SJSA1 (cell line): ENCODE measurements at regions not wholly inside any gene's neighbourhood (a gene's known extent, or its start where the extent isn't known, plus 50 kb on each side); places are given as distances from the start of the nearest gene placed in this dataset.

Source experiments
- DNase-seq, 2 experiments: peaks; one replicate each; pipeline ENCODE4 v3.0.0-alpha.2; 2015 to 2020; ENCODE audit warnings: low spot score in 2 of 2, low read depth in 1 of 2
- H3K27ac ChIP-seq: fragments of 250-450 bp; sonication (Bioruptor Pico); 2 replicates; pipeline ENCODE4 v1.5.1; 2020; ENCODE audit warnings: mild to moderate bottlenecking, moderate library complexity
- H3K27me3 ChIP-seq: fragments of 250-450 bp; sonication (Bioruptor Pico); replicated peaks from 2 replicates; pipeline ENCODE4 v1.5.1; 2020; ENCODE audit warnings: mild to moderate bottlenecking, moderate library complexity
- H3K36me3 ChIP-seq: fragments of 250-450 bp; sonication (Bioruptor Pico); 2 replicates; pipeline ENCODE4 v1.5.1; 2020; ENCODE audit warnings: mild to moderate bottlenecking
- H3K4me1 ChIP-seq: fragments of 250-450 bp; sonication (Bioruptor Pico); replicated peaks from 2 replicates; pipeline ENCODE4 v1.6.1; 2021; ENCODE audit warnings: mild to moderate bottlenecking
- H3K4me3 ChIP-seq: fragments of 250-450 bp; sonication (Bioruptor Pico); 2 replicates; pipeline ENCODE4 v1.5.1; 2020; ENCODE audit warnings: mild to moderate bottlenecking
- H3K9me3 ChIP-seq: fragments of 250-450 bp; sonication (Bioruptor Pico); replicated peaks from 2 replicates; pipeline ENCODE4 v1.5.1; 2020; ENCODE audit warnings: mild to moderate bottlenecking

- peak; percentile 60 to 65 for DNase-seq
- Histone ChIP-seq H3K9me3 (peaks cover 3% of the 10 kb centered on the region), H3K4me1 (peaks cover 15% of the 10 kb centered on the region), H3K36me3 (no peaks in the 10 kb centered on the region), H3K27me3 (no peaks in the 10 kb centered on the region), H3K27ac (peak overlapping the region; percentile 96), H3K4me3 (no peak overlapping the region)
Observed at GRCh38 chr13:75135325-75135825, 346.6 kb downstream of the TBC1D4 start.

DNA sequence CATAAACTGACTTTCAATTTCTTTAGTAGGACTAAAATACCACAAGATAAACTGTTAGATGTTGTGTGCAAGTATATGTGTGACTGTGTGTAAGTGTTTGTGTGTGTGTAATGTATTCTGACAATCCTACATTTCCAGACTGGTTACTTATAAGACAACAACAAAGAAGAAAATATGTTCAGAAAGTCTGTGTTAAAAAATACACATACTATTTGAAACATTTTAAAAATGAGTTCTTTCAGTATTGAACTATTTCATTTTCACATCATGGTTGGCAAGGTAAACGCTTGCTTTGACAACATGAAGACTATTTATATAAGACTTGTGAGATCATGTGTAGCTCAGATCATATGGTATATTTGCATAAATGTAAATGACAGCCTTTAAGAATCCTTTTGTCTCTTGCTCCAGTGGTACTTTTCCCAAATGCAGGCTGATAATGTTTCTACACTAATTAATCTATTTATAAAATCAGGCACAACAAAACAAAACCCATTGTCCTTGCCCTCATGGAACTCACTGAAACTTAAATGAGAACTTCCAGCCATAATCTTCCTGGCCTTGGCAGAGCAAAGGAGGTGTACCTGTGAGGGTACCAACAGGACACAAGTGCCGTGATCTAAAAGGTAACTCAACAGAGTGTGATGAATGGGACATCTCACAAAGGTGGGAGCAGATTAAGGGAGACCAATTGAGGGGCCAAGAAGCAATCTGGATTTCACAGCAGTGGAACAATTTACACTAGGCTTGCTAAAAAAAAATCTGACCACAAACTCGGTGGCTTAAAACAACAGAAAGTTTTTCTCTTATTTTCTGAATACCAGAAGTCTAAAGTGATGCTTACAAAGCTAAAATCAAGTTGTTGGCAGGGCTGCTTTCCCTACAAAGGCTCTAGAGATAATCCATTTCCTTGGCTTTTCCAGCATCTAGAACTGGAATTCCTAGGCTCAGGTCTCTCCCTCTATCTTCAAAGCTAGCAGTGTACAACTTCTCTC lies 349.0 kb downstream of the TBC1D4 start:
- H3K4me3 ChIP-seq = no peak overlapping the region
- no peaks in the 10 kb centered on the region; the same call in 1 of the 2 replicates for H3K9me3 ChIP-seq
- no peak overlapping the region for H3K27ac ChIP-seq
- H3K4me1 ChIP-seq = peaks cover 15% of the 10 kb centered on the region
- no peaks in the 10 kb centered on the region for H3K27me3 ChIP-seq
- no peak for DNase-seq
- H3K36me3 ChIP-seq = no peaks in the 10 kb centered on the region

DNA sequence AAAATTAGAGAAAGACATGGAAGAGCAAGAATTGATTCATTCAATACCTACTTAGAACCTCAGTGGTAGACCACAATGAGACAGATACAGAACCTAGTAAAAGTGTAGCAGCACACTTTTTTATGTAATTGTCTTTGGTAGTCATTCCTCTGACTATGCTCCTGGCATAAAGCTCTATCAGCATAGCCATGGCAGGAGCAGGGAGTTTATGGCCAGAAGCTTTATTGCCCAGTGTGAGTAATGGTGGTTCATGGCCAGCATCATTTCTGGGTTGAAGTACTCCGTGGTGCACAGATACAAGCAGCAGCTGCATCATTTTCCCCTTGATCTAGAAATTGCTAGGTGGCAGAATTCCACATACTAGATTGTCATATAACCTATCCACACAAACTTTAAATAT lies 352.6 kb downstream of the TBC1D4 start:
- Histone ChIP-seq H3K9me3 (no peaks in the 10 kb centered on the region), H3K4me1 (no peaks in the 10 kb centered on the region), H3K27me3 (no peaks in the 10 kb centered on the region), H3K27ac (no peak overlapping the region), H3K4me3 (no peak overlapping the region), H3K36me3 (no peaks in the 10 kb centered on the region)
- no peak for DNase-seq

GRCh38 chr13:75124415-75124814 lies 357.6 kb downstream of the TBC1D4 start:
- no peak for DNase-seq
- H3K9me3 ChIP-seq = no peaks in the 10 kb centered on the region
- H3K27ac ChIP-seq = no peak overlapping the region
- no peaks in the 10 kb centered on the region for H3K4me1 ChIP-seq
- H3K36me3 ChIP-seq = no peaks in the 10 kb centered on the region
- H3K27me3 ChIP-seq = no peaks in the 10 kb centered on the region
- H3K4me3 ChIP-seq = no peak overlapping the region

- Histone ChIP-seq H3K4me1 (no peaks in the 10 kb centered on the region), H3K36me3 (no peaks in the 10 kb centered on the region), H3K27ac (no peak overlapping the region), H3K27me3 (no peaks in the 10 kb centered on the region), H3K4me3 (no peak overlapping the region), H3K9me3 (no peaks in the 10 kb centered on the region)
- no peak for DNase-seq
Observed at GRCh38 chr13:75123428-75123827, 358.5 kb downstream of the TBC1D4 start.

- no peak for DNase-seq
- H3K27me3 ChIP-seq = no peaks in the 10 kb centered on the region
- no peaks in the 10 kb centered on the region for H3K4me1 ChIP-seq
Observed at GRCh38 chr13:75120085-75120484, 361.9 kb downstream of the TBC1D4 start.

DNA sequence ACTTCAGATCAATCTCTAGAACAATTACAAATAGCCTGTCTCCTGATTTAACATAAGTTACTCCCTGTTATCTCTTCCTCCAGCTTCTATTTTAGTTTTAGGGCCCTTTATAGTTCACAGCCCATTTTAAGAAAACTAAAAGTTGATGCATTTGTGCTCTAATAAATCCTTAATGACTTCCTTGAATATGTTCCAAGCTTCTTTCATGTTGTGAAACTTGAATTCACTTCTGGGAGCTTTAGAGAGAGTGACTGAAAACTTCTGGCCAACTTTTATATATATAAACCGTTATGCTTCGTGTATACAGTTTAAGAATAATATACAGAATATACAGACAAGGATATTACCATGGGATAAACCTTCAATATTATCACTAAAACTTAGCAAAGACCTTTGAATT lies 366.8 kb downstream of the TBC1D4 start:
- H3K4me1 ChIP-seq = no peaks in the 10 kb centered on the region
- no peak overlapping the region for H3K27ac ChIP-seq
- H3K4me3 ChIP-seq = no peak overlapping the region
- DNase-seq = no peak
- H3K9me3 ChIP-seq = no peaks in the 10 kb centered on the region
- H3K27me3 ChIP-seq = no peaks in the 10 kb centered on the region
- no peaks in the 10 kb centered on the region for H3K36me3 ChIP-seq

More at GRCh38 chr13:75120085-75120484, 361.9 kb downstream of the TBC1D4 start:
- Histone ChIP-seq H3K4me3 (no peak overlapping the region), H3K27ac (no peak overlapping the region), H3K36me3 (no peaks in the 10 kb centered on the region), H3K9me3 (no peaks in the 10 kb centered on the region)

DNA sequence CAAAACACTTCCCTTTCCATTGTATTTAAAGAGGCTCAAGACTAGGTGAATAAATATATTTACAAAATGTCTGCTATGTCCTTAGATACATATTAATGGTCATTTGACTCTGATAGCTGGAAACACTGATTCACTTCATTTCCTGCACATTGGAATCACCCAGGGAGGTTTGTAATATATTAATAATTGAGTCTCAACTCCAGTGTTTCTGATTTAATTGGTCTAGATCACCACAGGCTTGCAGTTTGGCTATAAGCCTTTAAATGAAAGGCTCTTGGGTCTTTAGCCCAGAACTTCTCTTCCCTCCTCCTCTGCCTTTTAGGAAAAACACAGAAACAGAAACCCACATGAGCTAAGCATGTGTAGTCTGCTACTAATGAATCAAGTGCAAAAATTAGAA lies 378.0 kb downstream of the TBC1D4 start:
- Histone ChIP-seq H3K27me3 (no peaks in the 10 kb centered on the region), H3K36me3 (no peaks in the 10 kb centered on the region), H3K27ac (no peak overlapping the region), H3K4me3 (no peak overlapping the region), H3K9me3 (no peaks in the 10 kb centered on the region), H3K4me1 (no peaks in the 10 kb centered on the region)
- DNase-seq = no peak

DNA sequence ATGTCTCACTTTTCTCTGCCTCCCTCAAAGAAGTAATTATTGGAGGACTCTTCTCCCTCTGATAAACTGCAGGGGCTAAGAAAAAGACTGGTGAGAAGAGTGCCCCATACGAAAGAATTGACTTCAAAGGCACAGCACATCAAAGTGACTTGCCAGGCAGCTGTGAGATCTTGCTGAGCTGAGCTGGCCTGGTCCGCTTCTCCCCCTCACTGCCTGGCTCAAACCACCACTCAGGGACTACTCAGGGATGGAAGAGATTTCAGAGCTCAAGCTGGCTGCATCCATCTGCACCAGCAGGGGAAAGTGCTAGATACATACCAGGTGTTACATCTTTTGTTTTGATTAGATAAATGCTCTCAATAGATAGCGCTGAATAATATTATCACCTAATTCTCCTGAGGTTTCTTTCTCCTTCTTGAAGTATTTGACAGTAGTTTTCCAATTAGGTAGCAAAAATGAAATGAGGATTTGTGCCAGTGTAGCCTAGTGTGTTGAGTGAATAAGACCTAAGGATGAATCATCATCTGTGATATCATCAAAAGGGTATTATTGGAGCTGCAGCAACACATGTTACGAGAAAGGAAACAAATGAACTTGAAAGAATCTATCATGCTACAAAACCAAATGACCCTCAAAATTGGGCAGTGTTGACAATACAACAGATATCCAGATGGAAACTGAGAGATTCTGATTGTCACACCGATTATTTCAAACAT lies 379.8 kb downstream of the TBC1D4 start:
- Histone ChIP-seq H3K27me3 (no peaks in the 10 kb centered on the region), H3K9me3 (no peaks in the 10 kb centered on the region), H3K27ac (no peak overlapping the region), H3K4me3 (no peak overlapping the region), H3K4me1 (no peaks in the 10 kb centered on the region), H3K36me3 (no peaks in the 10 kb centered on the region)
- DNase-seq = no peak

GRCh38 chr13:75101348-75101747 lies 380.6 kb downstream of the TBC1D4 start:
- Histone ChIP-seq H3K9me3 (no peaks in the 10 kb centered on the region), H3K27me3 (no peaks in the 10 kb centered on the region), H3K4me1 (no peaks in the 10 kb centered on the region), H3K27ac (no peak overlapping the region), H3K36me3 (no peaks in the 10 kb centered on the region), H3K4me3 (no peak overlapping the region)
- no peak for DNase-seq

DNA sequence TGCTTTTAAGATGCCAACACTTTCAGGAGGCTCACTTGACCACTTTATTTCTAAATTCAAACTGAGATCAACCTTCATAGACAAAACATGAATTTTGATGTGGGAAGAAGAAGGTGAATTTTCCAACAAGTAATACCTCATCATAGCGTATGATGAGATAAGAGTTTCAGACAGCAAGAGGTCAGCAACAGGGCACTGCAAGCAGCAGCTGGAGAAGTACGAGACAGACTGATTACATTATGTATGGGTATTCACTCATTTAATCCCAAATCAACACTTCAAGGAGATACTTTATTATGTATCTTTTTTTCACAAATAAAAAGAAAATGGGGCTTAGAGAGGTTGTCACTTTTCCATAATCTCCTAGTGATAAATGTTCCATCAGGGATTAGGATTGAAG lies 389.8 kb downstream of the TBC1D4 start:
- no peak overlapping the region for H3K27ac ChIP-seq
- no peaks in the 10 kb centered on the region for H3K4me1 ChIP-seq
- no peaks in the 10 kb centered on the region for H3K9me3 ChIP-seq
- no peak overlapping the region for H3K4me3 ChIP-seq
- no peaks in the 10 kb centered on the region for H3K27me3 ChIP-seq
- no peaks in the 10 kb centered on the region for H3K36me3 ChIP-seq
- DNase-seq = no peak

DNA sequence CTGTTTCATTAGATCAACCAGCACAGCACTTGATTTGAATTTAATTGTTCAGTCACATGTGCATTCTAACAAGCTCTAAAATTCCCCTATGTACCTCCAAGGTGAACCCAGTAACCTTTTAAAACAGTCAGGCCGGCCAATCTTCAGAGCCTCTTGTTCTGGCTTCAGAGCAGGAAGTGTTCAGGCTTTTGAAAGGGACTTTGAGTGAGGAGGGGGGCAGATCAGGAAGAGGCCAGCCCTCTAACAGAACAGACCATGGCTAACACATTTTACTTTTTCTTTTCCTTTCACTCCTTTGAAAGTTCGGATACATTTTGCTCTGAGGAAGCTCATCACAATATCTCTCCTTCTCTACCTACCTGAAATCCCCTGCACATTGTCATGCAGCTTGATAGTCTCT lies 390.3 kb downstream of the TBC1D4 start:
- no peak overlapping the region for H3K27ac ChIP-seq
- H3K9me3 ChIP-seq = no peaks in the 10 kb centered on the region
- no peaks in the 10 kb centered on the region for H3K4me1 ChIP-seq
- H3K4me3 ChIP-seq = no peak overlapping the region
- DNase-seq = no peak
- no peaks in the 10 kb centered on the region for H3K27me3 ChIP-seq
- H3K36me3 ChIP-seq = no peaks in the 10 kb centered on the region

DNA sequence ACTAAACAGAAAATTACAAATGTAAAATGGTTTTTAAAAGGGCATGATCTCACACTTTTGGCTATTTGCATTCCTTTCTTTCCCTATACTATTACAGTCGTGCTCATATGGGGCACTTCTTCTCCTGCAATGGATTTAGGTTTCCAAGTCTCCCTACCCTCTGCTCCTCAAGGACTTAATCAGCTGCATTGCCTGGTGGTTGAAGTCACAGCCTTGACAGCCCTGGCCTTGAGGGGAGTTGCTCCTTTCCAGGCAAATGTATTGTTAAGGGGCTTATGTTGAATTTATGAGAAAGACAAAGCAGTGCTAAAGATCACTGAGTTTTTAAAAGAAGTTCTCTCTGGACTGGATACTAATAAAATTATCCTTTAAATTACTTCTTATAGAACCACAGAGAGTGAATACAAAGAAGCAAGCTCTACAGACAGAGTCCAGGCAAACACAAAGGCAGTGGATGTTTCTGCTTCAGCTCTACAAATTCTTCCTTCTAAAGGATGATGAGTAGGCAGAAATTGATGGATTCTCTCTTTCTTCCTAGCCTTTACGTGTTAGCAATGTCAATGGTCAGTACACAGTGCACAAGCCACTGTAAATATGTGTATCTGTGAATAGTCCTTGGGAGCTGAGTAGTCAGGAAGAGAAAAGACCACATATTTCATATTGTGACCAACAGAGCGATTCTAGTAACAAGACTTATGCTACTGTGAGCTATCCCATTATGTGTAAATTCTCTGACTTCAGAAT lies 390.9 kb downstream of the TBC1D4 start:
- Histone ChIP-seq H3K27me3 (no peaks in the 10 kb centered on the region), H3K4me3 (no peak overlapping the region), H3K9me3 (no peaks in the 10 kb centered on the region), H3K36me3 (no peaks in the 10 kb centered on the region), H3K27ac (no peak overlapping the region), H3K4me1 (no peaks in the 10 kb centered on the region)
- DNase-seq = no peak
